ENCODE measurements at regions not wholly inside any gene's neighbourhood (a gene's known extent, or its start where the extent isn't known, plus 50 kb on each side); places are given as distances from the start of the nearest gene placed in this dataset.

- Histone ChIP-seq H3K36me3 (ENCODE audit: control insufficient read depth in 2 of 2, insufficient read depth in 1 of 2, low read length in 2 of 2) (no peaks in the 10 kb centered on the region), H3K27ac (ENCODE audit: extremely low read depth, low read depth, low read length) (no peak overlapping the region), H3K9me3 (ENCODE audit: control insufficient read depth, insufficient read depth, low read depth, low read length) (no peaks in the 10 kb centered on the region), H3K4me3 (ENCODE audit: low read depth, low read length) (no peak overlapping the region), H3K4me1 (ENCODE audit: control insufficient read depth, insufficient read depth, low read length) (no peaks in the 10 kb centered on the region)
- TF ChIP-seq ZBTB49 (tag by site-specific recombination; IDR thresholded peaks at IDR 0.05; ENCODE audit: low read depth): no peak
- TF ChIP-seq CTCF (tag by site-specific recombination; IDR thresholded peaks at IDR 0.05): no peak
- no peak for TF ChIP-seq ZNF571 (tag by site-specific recombination; IDR thresholded peaks at IDR 0.05)
- no peak for TF ChIP-seq ZNF23 (tag by site-specific recombination; IDR thresholded peaks at IDR 0.05; ENCODE audit: borderline replicate concordance)
- TF ChIP-seq ZNF121 (tag by site-specific recombination; IDR thresholded peaks at IDR 0.05): no peak
- no peak for TF ChIP-seq ZNF18 (tag by site-specific recombination; IDR thresholded peaks at IDR 0.05)
- TF ChIP-seq ZNF473 (tag by site-specific recombination; IDR thresholded peaks at IDR 0.05): no peak
- TF ChIP-seq OVOL3 (tag by site-specific recombination; IDR thresholded peaks at IDR 0.05): no peak
- TF ChIP-seq ZNF2 (tag by site-specific recombination; IDR thresholded peaks at IDR 0.05): no peak
- no peak for TF ChIP-seq ZNF768 (tag by site-specific recombination; IDR thresholded peaks at IDR 0.05)
- TF ChIP-seq IKZF3 (tag by site-specific recombination; IDR thresholded peaks at IDR 0.05): no peak
- ChIA-PET POLR2A (no interaction called here), CTCF (no interaction called here)
These were observed 367.9 kb upstream of the SLC39A10 start for GRCh38 chr2:195289081-195289480.

- Histone ChIP-seq H3K4me3 (ENCODE audit: low read depth, low read length) (no peak overlapping the region), H3K36me3 (ENCODE audit: control insufficient read depth in 2 of 2, insufficient read depth in 1 of 2, low read length in 2 of 2) (no peaks in the 10 kb centered on the region), H3K27ac (ENCODE audit: extremely low read depth, low read depth, low read length) (no peak overlapping the region), H3K9me3 (ENCODE audit: control insufficient read depth, insufficient read depth, low read depth, low read length) (no peaks in the 10 kb centered on the region), H3K4me1 (ENCODE audit: control insufficient read depth, insufficient read depth, low read length) (no peaks in the 10 kb centered on the region)
- no peak for TF ChIP-seq ZNF239 (tag by site-specific recombination; IDR thresholded peaks at IDR 0.05)
- TF ChIP-seq ZFP37 (tag by site-specific recombination; IDR thresholded peaks at IDR 0.05): no peak
- no peak for TF ChIP-seq ZNF416 (tag by site-specific recombination; IDR thresholded peaks at IDR 0.05)
- CTCF ChIA-PET: no interaction called here
- POLR2A ChIA-PET: no interaction called here
These were observed 377.1 kb upstream of the SLC39A10 start for GRCh38 chr2:195279840-195280427.

GRCh38 chr2:195270466-195271039 lies 386.5 kb upstream of the SLC39A10 start:
- H3K9me3 ChIP-seq (ENCODE audit: control insufficient read depth, insufficient read depth, low read depth, low read length): no peaks in the 10 kb centered on the region
- H3K36me3 ChIP-seq (ENCODE audit: control insufficient read depth in 2 of 2, insufficient read depth in 1 of 2, low read length in 2 of 2): no peaks in the 10 kb centered on the region
- H3K4me3 ChIP-seq (ENCODE audit: low read depth, low read length): no peak overlapping the region
- TF ChIP-seq ZBTB10 (tag by site-specific recombination; IDR thresholded peaks at IDR 0.05) (no peak), KLF16 (tag by site-specific recombination; IDR thresholded peaks at IDR 0.05) (no peak), ZNF112 (tag by site-specific recombination; IDR thresholded peaks at IDR 0.05) (no peak), ZNF148 (tag by site-specific recombination; IDR thresholded peaks at IDR 0.05; ENCODE audit: borderline replicate concordance) (no peak)
- H3K4me1 ChIP-seq (ENCODE audit: control insufficient read depth, insufficient read depth, low read length): no peaks in the 10 kb centered on the region
- ChIA-PET POLR2A (no interaction called here), CTCF (interaction anchor here (0.6 to 0.7 kb wide), 3 partner anchors 194 to 390 kb away, joined by 3 to 4 read pairs (median 3); no protein-coding TSS in a partner anchor)
- H3K27ac ChIP-seq (ENCODE audit: extremely low read depth, low read depth, low read length): no peak overlapping the region
